ENCODE measurements at regions not wholly inside any gene's neighbourhood (a gene's known extent, or its start where the extent isn't known, plus 50 kb on each side); places are given as distances from the start of the nearest gene placed in this dataset.

DNA sequence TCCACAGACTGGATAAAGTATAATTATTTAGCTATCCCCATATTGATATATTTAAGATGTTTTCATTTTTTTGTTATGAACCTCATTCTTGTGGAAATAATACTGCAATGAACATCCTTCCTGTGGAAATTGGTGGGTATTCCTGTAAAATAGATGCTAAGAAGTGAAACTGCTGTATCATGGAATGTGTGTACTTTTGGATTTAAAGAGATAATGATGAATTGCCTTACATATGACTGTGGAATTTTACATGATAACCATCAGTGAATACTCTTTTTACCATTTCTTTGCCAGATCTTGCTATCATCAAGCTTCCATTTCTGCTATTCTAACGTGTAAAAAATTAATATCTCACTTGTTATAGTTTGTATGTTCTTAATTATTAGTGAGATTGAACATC, 847.9 kb downstream of the EFNA5 start:
- TF ChIP-seq, protein P1, sequence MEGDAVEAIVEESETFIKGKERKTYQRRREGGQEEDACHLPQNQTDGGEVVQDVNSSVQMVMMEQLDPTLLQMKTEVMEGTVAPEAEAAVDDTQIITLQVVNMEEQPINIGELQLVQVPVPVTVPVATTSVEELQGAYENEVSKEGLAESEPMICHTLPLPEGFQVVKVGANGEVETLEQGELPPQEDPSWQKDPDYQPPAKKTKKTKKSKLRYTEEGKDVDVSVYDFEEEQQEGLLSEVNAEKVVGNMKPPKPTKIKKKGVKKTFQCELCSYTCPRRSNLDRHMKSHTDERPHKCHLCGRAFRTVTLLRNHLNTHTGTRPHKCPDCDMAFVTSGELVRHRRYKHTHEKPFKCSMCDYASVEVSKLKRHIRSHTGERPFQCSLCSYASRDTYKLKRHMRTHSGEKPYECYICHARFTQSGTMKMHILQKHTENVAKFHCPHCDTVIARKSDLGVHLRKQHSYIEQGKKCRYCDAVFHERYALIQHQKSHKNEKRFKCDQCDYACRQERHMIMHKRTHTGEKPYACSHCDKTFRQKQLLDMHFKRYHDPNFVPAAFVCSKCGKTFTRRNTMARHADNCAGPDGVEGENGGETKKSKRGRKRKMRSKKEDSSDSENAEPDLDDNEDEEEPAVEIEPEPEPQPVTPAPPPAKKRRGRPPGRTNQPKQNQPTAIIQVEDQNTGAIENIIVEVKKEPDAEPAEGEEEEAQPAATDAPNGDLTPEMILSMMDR (IDR thresholded peaks at IDR 0.05; ENCODE audit: insufficient read depth, low read depth, low read length): no peak
- no peak for TF ChIP-seq EZH2 (IDR thresholded peaks at IDR 0.05; ENCODE audit: insufficient read depth, low read length)

Data from astrocyte (in vitro differentiated cells and primary cell).